ENCODE measurements at regions not wholly inside any gene's neighbourhood (a gene's known extent, or its start where the extent isn't known, plus 50 kb on each side); places are given as distances from the start of the nearest gene placed in this dataset.

DNA sequence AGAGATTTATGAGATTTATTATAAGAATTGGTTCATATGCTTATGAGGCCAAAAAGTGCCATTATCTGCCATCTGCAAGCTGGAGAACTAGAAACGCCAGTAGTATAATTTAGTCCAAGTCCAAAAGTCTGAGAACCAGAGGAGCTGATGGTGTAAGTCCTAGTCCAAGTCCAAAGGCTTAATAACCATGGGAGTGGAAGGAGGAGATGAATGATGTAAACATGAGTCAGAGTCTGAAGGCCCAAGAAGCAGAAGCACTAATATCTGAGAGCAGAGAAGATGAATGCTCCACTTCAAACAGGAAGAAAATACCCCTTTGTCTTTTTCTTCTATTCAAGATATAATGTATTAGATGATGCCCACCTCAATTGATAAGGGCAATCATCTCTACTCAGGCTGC lies 185.7 kb downstream of the CGGBP1 start:
- Histone ChIP-seq H3K9me3 (ENCODE audit: control insufficient read depth, insufficient read depth, low read depth, low read length) (no peaks in the 10 kb centered on the region), H2AFZ (ENCODE audit: low read length) (no peak overlapping the region), H3K27me3 (ENCODE audit: control insufficient read depth, insufficient read depth, low read length) (no peaks in the 10 kb centered on the region), H3K4me2 (ENCODE audit: extremely low read depth, insufficient read depth, low read length) (no peak overlapping the region), H3K36me3 (ENCODE audit: control insufficient read depth, insufficient read depth, low read length) (no peaks in the 10 kb centered on the region), H3K4me1 (ENCODE audit: control insufficient read depth, extremely low read depth, insufficient read depth, low read length) (no peaks in the 10 kb centered on the region), H3K79me2 (ENCODE audit: control insufficient read depth, insufficient read depth, low read length) (no peaks in the 10 kb centered on the region), H3K27ac (ENCODE audit: insufficient read depth, low read length) (no peak overlapping the region), H3K4me3 (replicated peaks in 1 of 4; ENCODE audit: control extremely low read depth in 1 of 4, insufficient read depth in 1 of 4, low read depth in 3 of 4, low read length in 4 of 4) (no peak overlapping the region), H4K20me1 (ENCODE audit: control insufficient read depth, extremely low read depth, insufficient read depth, low read length) (no peaks in the 10 kb centered on the region), H3K9ac (ENCODE audit: insufficient read depth, low read length) (no peak overlapping the region)
- no peak for TF ChIP-seq EZH2 (IDR thresholded peaks at IDR 0.05; ENCODE audit: low read length, missing control alignments)
- TF ChIP-seq, protein P1, sequence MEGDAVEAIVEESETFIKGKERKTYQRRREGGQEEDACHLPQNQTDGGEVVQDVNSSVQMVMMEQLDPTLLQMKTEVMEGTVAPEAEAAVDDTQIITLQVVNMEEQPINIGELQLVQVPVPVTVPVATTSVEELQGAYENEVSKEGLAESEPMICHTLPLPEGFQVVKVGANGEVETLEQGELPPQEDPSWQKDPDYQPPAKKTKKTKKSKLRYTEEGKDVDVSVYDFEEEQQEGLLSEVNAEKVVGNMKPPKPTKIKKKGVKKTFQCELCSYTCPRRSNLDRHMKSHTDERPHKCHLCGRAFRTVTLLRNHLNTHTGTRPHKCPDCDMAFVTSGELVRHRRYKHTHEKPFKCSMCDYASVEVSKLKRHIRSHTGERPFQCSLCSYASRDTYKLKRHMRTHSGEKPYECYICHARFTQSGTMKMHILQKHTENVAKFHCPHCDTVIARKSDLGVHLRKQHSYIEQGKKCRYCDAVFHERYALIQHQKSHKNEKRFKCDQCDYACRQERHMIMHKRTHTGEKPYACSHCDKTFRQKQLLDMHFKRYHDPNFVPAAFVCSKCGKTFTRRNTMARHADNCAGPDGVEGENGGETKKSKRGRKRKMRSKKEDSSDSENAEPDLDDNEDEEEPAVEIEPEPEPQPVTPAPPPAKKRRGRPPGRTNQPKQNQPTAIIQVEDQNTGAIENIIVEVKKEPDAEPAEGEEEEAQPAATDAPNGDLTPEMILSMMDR (conservative IDR thresholded peaks at IDR 0.05 in 1 of 2, IDR thresholded peaks at IDR 0.05 in 1 of 2; ENCODE audit: low read depth in 1 of 2, low read length in 2 of 2), result no peak
- peak in 1 of 2 donors; percentile 0 for DNase-seq (ENCODE audit: low read depth in 2 of 2)

DNA sequence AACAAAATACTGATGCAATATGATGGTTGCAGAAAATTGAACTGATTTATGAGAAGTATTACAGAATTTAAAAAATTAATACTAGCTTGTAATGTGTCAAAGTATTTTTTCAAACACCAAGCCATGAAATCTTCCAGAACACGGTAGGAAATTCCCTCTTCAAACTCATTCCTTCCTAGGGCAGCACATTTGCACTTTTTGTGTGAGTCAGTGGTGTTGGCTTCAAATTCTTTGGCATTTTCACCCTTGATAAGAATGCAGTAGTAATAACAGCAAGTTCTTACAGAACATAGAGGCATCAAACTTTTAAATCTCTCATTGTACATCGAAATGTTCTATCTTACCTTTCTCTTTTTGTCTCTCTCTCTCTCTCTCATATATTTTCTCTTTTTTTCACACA lies 191.8 kb downstream of the CGGBP1 start:
- Histone ChIP-seq H3K4me3 (replicated peaks in 1 of 4; ENCODE audit: control extremely low read depth in 1 of 4, insufficient read depth in 1 of 4, low read depth in 3 of 4, low read length in 4 of 4) (no peak overlapping the region), H4K20me1 (ENCODE audit: control insufficient read depth, extremely low read depth, insufficient read depth, low read length) (no peaks in the 10 kb centered on the region), H3K79me2 (ENCODE audit: control insufficient read depth, insufficient read depth, low read length) (no peaks in the 10 kb centered on the region), H3K27me3 (ENCODE audit: control insufficient read depth, insufficient read depth, low read length) (no peaks in the 10 kb centered on the region), H3K27ac (ENCODE audit: insufficient read depth, low read length) (no peak overlapping the region), H3K9ac (ENCODE audit: insufficient read depth, low read length) (no peak overlapping the region), H3K36me3 (ENCODE audit: control insufficient read depth, insufficient read depth, low read length) (no peaks in the 10 kb centered on the region), H3K4me1 (ENCODE audit: control insufficient read depth, extremely low read depth, insufficient read depth, low read length) (no peaks in the 10 kb centered on the region), H2AFZ (ENCODE audit: low read length) (no peak overlapping the region), H3K4me2 (ENCODE audit: extremely low read depth, insufficient read depth, low read length) (no peak overlapping the region), H3K9me3 (ENCODE audit: control insufficient read depth, insufficient read depth, low read depth, low read length) (no peaks in the 10 kb centered on the region)
- TF ChIP-seq, protein P1 (conservative IDR thresholded peaks at IDR 0.05 in 1 of 2, IDR thresholded peaks at IDR 0.05 in 1 of 2; ENCODE audit: low read depth in 1 of 2, low read length in 2 of 2), result no peak
- TF ChIP-seq EZH2 (IDR thresholded peaks at IDR 0.05; ENCODE audit: low read length, missing control alignments), result no peak
- DNase-seq (ENCODE audit: low read depth in 2 of 2), result peak in 1 of 2 donors; percentile 5

DNA sequence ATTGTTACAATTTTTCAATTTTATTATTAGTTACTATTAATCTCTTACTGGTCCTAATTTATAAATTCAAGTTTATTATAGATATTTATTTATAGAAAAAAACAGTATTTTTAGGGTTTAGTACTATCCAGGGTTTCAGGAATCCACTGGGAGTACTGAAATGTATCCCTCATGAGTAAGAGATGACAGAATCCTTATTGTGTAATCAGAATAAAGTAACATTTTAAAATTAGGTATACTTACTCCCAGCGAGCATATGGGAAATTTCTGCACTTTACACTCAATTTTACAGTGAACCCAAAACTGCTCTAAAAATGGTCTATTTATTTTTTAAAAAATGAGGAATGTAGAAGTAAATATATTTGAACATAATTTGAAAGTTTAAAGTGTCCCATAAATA lies 202.7 kb downstream of the CGGBP1 start:
- no peak for TF ChIP-seq EZH2 (IDR thresholded peaks at IDR 0.05; ENCODE audit: low read length, missing control alignments)
- TF ChIP-seq, protein P1 (conservative IDR thresholded peaks at IDR 0.05 in 1 of 2, IDR thresholded peaks at IDR 0.05 in 1 of 2; ENCODE audit: low read depth in 1 of 2, low read length in 2 of 2), result no peak
- no peaks in the 10 kb centered on the region for H3K36me3 ChIP-seq (ENCODE audit: control insufficient read depth, insufficient read depth, low read length)
- no peak overlapping the region for H3K27ac ChIP-seq (ENCODE audit: insufficient read depth, low read length)
- DNase-seq (ENCODE audit: low read depth in 2 of 2), result no peak
- no peaks in the 10 kb centered on the region for H3K9me3 ChIP-seq (ENCODE audit: control insufficient read depth, insufficient read depth, low read depth, low read length)
- no peaks in the 10 kb centered on the region for H3K79me2 ChIP-seq (ENCODE audit: control insufficient read depth, insufficient read depth, low read length)
- H3K9ac ChIP-seq (ENCODE audit: insufficient read depth, low read length), result no peak overlapping the region
- no peaks in the 10 kb centered on the region for H4K20me1 ChIP-seq (ENCODE audit: control insufficient read depth, extremely low read depth, insufficient read depth, low read length)
- peak overlapping the region; percentile 18 for H3K4me2 ChIP-seq (ENCODE audit: extremely low read depth, insufficient read depth, low read length)
- H3K27me3 ChIP-seq (ENCODE audit: control insufficient read depth, insufficient read depth, low read length), result no peaks in the 10 kb centered on the region
- H3K4me1 ChIP-seq (ENCODE audit: control insufficient read depth, extremely low read depth, insufficient read depth, low read length), result no peaks in the 10 kb centered on the region
- H3K4me3 ChIP-seq (replicated peaks in 1 of 4; ENCODE audit: control extremely low read depth in 1 of 4, insufficient read depth in 1 of 4, low read depth in 3 of 4, low read length in 4 of 4), result no peak overlapping the region
- H2AFZ ChIP-seq (ENCODE audit: low read length), result no peak overlapping the region

All from fibroblast of lung (primary cell).